IMR-90 (cell line): ENCODE measurements at regions not wholly inside any gene's neighbourhood (a gene's known extent, or its start where the extent isn't known, plus 50 kb on each side); places are given as distances from the start of the nearest gene placed in this dataset.

Experiments used
- ATAC-seq: fragments of 200-7000 bp; cut with Tn5 transposase; 2 replicates; pipeline ENCODE4 v1.9.1; 2020; ENCODE audit warnings: low read depth, mild to moderate bottlenecking, moderate library complexity
- BruUV-seq: library from RNA; stranded (reverse); fragments of 400-500 nt; replicated peaks from 2 replicates; lab custom pipeline; 2021; lab: Mats Ljungman, UMichigan
- CTCF ChIA-PET: fragments of 300-600 bp; formaldehyde crosslinking; extraction: SDS; loops from one replicate; lab custom pipeline; 2021; ENCODE audit warnings: antibody characterized with exemption; lab: Yijun Ruan, JAX
- POLR2A ChIA-PET: fragments of 300-600 bp; sonication (Branson Sonifier 250); formaldehyde crosslinking; loops from one replicate; lab custom pipeline; 2022; ENCODE audit warnings: antibody characterized with exemption; ENCODE audit not compliant: unreplicated experiment; lab: Charles Lee
- DNase-seq: peaks from one replicate; pipeline ENCODE4 v3.0.0; 2013
- H2AFZ ChIP-seq: replicated peaks from 2 replicates; pipeline ENCODE3; 2013; ENCODE audit warnings: low read length, mild to moderate bottlenecking; ENCODE audit not compliant: poor library complexity
- H2AK5ac ChIP-seq: 2 replicates; pipeline ENCODE4 v1.6.1; 2013; ENCODE audit warnings: low read depth, low read length, inconsistent platforms
- H2AK9ac ChIP-seq: replicated peaks from 2 replicates; pipeline ENCODE3; 2013; ENCODE audit warnings: mild to moderate bottlenecking, low read depth, low read length, moderate library complexity; ENCODE audit not compliant: poor library complexity
- H2BK120ac ChIP-seq: 2 replicates; pipeline ENCODE4 v1.6.1; 2013; ENCODE audit warnings: low read depth, low read length, inconsistent platforms
- H2BK15ac ChIP-seq: 3 replicates; pipeline ENCODE4 v1.6.1; 2013; ENCODE audit warnings: low read depth, low read length, inconsistent platforms
- H2BK20ac ChIP-seq: 2 replicates; pipeline ENCODE4 v1.6.1; 2013; ENCODE audit warnings: low read depth, mild to moderate bottlenecking, inconsistent platforms, low read length, moderate library complexity
- H2BK5ac ChIP-seq: 2 replicates; pipeline ENCODE4 v1.6.1; 2013; ENCODE audit warnings: mild to moderate bottlenecking, low read depth, low read length, inconsistent platforms; ENCODE audit not compliant: poor library complexity, severe bottlenecking
- H3K14ac ChIP-seq: replicated peaks from 2 replicates; pipeline ENCODE4 v1.6.1; 2013; ENCODE audit warnings: low read depth, low read length, inconsistent platforms
- H3K18ac ChIP-seq: 2 replicates; pipeline ENCODE4 v1.6.1; 2013; ENCODE audit warnings: low read depth, low read length, control low read depth
- H3K23ac ChIP-seq: 2 replicates; pipeline ENCODE4 v1.6.1; 2013; ENCODE audit warnings: low read depth, low read length, inconsistent platforms
- H3K27ac ChIP-seq: 2 replicates; pipeline ENCODE4 v1.5.1; 2013; ENCODE audit warnings: mild to moderate bottlenecking, control low read depth, low read length; ENCODE audit not compliant: insufficient read depth
- H3K27me3 ChIP-seq: 2 replicates; pipeline ENCODE4 v1.6.1; 2013; ENCODE audit warnings: low read length; ENCODE audit not compliant: control insufficient read depth, insufficient read depth
- H3K36me3 ChIP-seq: 2 replicates; pipeline ENCODE4 v1.6.1; 2013; ENCODE audit warnings: low read length, mixed read lengths; ENCODE audit not compliant: control insufficient read depth, insufficient read depth
- H3K4ac ChIP-seq: 2 replicates; pipeline ENCODE4 v1.6.1; 2013; ENCODE audit warnings: low read depth, low read length, inconsistent platforms
- H3K4me1 ChIP-seq: 2 replicates; pipeline ENCODE4 v1.6.1; 2013; ENCODE audit warnings: low read length, mixed read lengths; ENCODE audit not compliant: control insufficient read depth, insufficient read depth
- H3K4me2 ChIP-seq: 2 replicates; pipeline ENCODE4 v1.6.1; 2013; ENCODE audit warnings: low read depth, mild to moderate bottlenecking, control low read depth, low read length, moderate library complexity
- H3K4me3 ChIP-seq: 2 replicates; pipeline ENCODE4 v1.5.1; 2013; ENCODE audit warnings: low read depth, mild to moderate bottlenecking, control low read depth, low read length, moderate library complexity; ENCODE audit not compliant: insufficient read depth
- H3K56ac ChIP-seq: 2 replicates; pipeline ENCODE4 v1.6.1; 2013; ENCODE audit warnings: low read length, inconsistent platforms; ENCODE audit not compliant: insufficient read depth; ENCODE audit errors: extremely low read depth
- H3K79me1 ChIP-seq, 2 experiments: 2 replicates each; pipeline ENCODE4 v1.6.1; 2013; ENCODE audit warnings: low read length in 2 of 2, inconsistent platforms in 1 of 2, low read depth in 1 of 2
- H3K9ac ChIP-seq: 2 replicates; pipeline ENCODE4 v1.6.1; 2013; ENCODE audit warnings: low read depth, low read length, control low read depth
- H3K9me1 ChIP-seq: 2 replicates; pipeline ENCODE4 v1.6.1; 2013; ENCODE audit warnings: low read length, inconsistent platforms; ENCODE audit not compliant: insufficient read depth
- H3K9me3 ChIP-seq: 2 replicates; pipeline ENCODE4 v1.6.1; 2013; ENCODE audit warnings: low read length; ENCODE audit not compliant: control insufficient read depth, insufficient read depth
- H4K20me1 ChIP-seq: 2 replicates; pipeline ENCODE4 v1.6.1; 2013; ENCODE audit warnings: low read length, inconsistent platforms; ENCODE audit not compliant: insufficient read depth
- H4K5ac ChIP-seq: 2 replicates; pipeline ENCODE4 v1.6.1; 2013; ENCODE audit warnings: mild to moderate bottlenecking, low read depth, low read length, control low read depth
- H4K8ac ChIP-seq, 2 experiments: 2 replicates each; pipeline ENCODE4 v1.6.1; 2013; ENCODE audit warnings: low read depth in 2 of 2, low read length in 2 of 2, control low read depth in 1 of 2, inconsistent platforms in 1 of 2
- H4K91ac ChIP-seq: 2 replicates; pipeline ENCODE4 v1.6.1; 2013; ENCODE audit warnings: low read depth, low read length, inconsistent platforms; ENCODE audit not compliant: insufficient read depth
- POLR2A ChIP-seq: IDR thresholded peaks from 2 replicates; pipeline ENCODE4 v1.6.1; 2012; ENCODE audit warnings: mild to moderate bottlenecking, low read depth, low read length
- WGBS, 2 experiments: methylation state at CpG; one replicate each; pipeline versions ENCODE4 v1.1.5 to v1.1.7; 2013; ENCODE audit warnings: missing lambda C conversion rate in 2 of 2; ENCODE audit not compliant: insufficient read length in 1 of 2; ENCODE audit errors: extremely low coverage in 2 of 2; 5-methylcytosine and 5-hydroxymethylcytosine counted together
- dilution Hi-C: fragments of 300-500 bp; cut with HindIII; formaldehyde crosslinking; loops from one replicate; pipeline ENCODE4 v1.14.3; 2018; ENCODE audit warnings: low sequenced_read_pairs; ENCODE audit not compliant: unreplicated experiment
- in situ Hi-C: fragments of 300-500 bp; cut with MboI; formaldehyde crosslinking; loops from 3 replicates; pipeline ENCODE4 v1.14.3; 2019; ENCODE audit warnings: low sequenced_read_pairs, inconsistent platforms, mixed read lengths
- intact Hi-C: fragments of 100-400 bp; cut with micrococcal nuclease; formaldehyde crosslinking; loops from 2 replicates; pipeline ENCODE4 v1.10.0; 2022

DNA sequence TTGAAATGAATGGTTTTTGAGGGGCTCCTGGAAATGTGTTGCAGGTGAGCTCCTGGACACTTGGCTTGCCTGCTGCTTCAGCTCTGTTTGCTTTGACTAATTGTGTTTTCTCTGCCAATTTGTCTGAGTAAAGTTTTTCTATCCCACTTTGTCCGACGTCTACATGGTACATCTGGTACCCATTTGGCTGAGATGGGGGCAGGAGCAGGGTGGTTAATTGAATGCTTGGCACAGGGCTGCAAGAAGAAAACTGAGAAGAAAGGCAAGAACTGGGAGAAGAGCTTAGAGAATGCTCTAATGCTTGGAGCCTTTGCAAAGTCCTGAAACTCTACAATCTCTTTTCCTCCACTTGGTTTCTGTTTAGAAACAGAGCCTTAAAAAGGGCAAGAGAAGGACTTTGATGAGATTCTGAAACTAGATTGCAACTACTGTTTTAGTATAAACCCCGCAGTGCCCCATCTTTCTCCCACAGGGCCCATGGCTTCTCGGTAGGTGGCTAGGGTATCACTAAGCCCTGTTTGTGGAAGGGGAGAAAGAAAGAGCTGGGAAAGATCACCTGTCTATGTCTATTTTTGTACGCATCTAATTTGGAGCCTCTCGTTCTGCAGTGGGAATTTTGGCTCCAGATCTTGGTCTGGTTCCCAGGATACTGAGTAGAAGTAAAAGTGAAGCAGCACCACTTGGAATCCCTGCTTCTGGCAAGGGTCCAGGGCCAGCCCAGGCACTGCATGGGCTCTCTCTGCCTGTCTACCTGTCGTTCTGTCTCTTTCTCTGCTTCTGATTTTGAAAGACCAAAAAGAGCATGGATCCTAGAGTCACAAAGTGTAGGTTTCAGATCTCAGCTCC lies 214.4 kb downstream of the SEMA6A start:
- dilution Hi-C loops, result no loop called here
- BruUV-seq, result no TSS peak
- Histone ChIP-seq H4K5ac (no peak overlapping the region), H2AFZ (no peak overlapping the region), H3K79me1 (no peaks in the 10 kb centered on the region), H3K27ac (no peak overlapping the region), H4K91ac (no peak overlapping the region), H3K27me3 (peaks cover 3% of the 10 kb centered on the region; the same call in 1 of the 2 replicates), H3K4me1 (no peaks in the 10 kb centered on the region), H2AK9ac (no peak overlapping the region), H3K4me3 (no peak overlapping the region), H4K8ac (no peak overlapping the region), H4K20me1 (no peaks in the 10 kb centered on the region), H3K4ac (no peak overlapping the region), H2AK5ac (no peak overlapping the region), H2BK15ac (no peak overlapping the region), H3K9me1 (no peaks in the 10 kb centered on the region), H3K56ac (no peak overlapping the region), H3K4me2 (no peak overlapping the region), H3K14ac (no peak overlapping the region), H3K23ac (no peak overlapping the region), H2BK5ac (no peak overlapping the region), H2BK20ac (no peak overlapping the region), H3K36me3 (no peaks in the 10 kb centered on the region), H3K9me3 (no peaks in the 10 kb centered on the region), H3K18ac (no peak overlapping the region), H2BK120ac (no peak overlapping the region), H3K9ac (no peak overlapping the region)
- POLR2A ChIA-PET, result no interaction called here
- no peak for DNase-seq
- CTCF ChIA-PET, result no interaction called here
- intact Hi-C loops, result loop anchor here (5.0 kb wide), 1 partner anchor 223 kb away; no protein-coding TSS in a partner anchor
- 70% methylated on average over 3 of the region's 7 CpGs; no CpG with 5 or more reads in 1 of the 2 experiments for WGBS, 2 experiments
- in situ Hi-C loops, result no loop called here
- no peak for TF ChIP-seq POLR2A
- no peak for ATAC-seq
